Hematopoietic multipotent progenitor cell treated with erythropoietin and hydrocortisone succinate and interleukin-3 and kit ligand, for 17 days (in vitro differentiated cells): ENCODE measurements at regions not wholly inside any gene's neighbourhood (a gene's known extent, or its start where the extent isn't known, plus 50 kb on each side); places are given as distances from the start of the nearest gene placed in this dataset.

ENCODE experiments used
- DNase-seq: peaks from one replicate; pipeline ENCODE4 v3.0.0-alpha.2; 2015; ENCODE audit warnings: low spot score

DNA sequence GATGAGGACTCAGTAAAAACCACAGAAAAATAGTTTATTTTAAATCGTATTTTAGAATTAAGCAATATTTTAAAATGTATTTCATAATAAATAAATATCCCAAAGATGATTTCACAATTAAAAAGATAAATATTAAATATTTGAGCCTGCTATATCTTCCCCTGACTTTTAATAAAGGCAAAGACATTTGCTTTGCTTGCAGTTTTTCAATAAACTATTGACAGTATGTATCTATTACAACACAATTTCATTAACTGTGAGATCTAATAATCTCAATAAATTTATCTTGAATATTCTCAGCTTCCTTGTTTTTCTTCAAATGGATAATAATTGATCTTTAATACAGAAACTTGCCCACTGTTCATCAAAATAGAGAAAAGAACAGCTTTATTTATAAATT lies 186.2 kb upstream of the TARS1 start:
- DNase-seq, result no peak

DNA sequence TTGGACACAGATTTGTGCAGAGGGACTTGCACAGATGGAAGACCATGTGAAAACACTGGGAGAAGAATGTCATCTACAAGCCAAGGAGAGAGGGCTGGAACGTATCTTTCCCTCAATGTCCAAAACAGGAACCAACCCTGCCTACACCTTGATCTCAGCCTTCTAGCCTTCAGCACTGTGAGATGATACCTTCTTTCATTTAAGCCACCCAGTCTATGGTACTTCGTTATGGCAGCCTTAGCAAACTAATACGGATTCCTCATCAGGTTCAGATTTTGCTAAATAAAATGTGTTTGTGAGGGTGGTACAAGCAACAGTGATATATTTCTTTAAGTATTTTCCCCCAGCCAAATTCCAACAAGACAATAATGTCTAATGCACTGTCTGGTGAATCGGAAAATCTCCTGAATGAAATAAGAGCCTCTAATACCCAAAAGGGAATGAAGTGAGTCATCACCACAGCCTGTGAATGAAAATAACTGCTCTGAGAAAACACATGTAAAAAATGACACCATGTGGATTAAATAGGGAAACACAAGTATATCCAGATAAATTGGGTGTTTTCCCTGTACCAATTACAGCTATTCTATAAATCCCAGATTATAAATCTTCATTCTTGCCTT lies 182.8 kb upstream of the TARS1 start:
- DNase-seq, result no peak

DNA sequence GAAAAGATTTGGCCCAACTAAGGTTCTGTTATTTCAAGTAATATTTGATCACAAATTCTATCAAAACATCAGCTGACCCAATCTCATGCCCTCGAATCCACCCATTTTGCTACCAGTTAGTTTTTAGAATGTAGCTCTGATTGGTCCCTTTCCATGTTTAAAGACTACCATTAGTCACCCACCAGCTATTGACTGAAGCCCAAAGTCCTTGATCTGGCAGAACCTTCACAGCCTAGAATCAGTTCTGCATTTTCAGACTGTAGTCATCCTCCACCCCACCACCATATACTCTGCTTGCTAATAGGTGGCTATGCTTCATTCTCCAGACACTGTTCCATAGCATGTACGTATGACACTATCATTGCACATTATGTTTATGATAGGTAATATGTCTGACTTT lies 182.2 kb upstream of the TARS1 start:
- no peak for DNase-seq

DNA sequence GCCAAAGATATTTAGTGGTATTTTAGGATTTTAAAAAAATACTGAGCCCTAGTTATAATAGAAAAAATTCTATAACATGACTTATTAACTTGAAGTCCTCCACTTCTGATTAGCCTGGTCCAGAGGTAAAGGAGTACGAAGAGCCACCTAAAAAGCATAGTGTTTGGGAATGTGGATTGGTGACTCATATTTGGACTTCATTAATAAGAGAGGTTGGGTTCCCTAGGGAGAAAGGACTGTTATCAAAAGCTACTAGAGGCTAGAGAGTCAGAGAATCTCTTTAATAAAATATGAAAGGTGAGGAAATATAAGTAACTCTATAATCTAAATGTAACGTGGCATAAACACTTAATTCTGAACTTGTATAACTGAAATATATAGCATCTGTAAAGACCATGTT lies 180.7 kb upstream of the TARS1 start:
- DNase-seq, result no peak

DNA sequence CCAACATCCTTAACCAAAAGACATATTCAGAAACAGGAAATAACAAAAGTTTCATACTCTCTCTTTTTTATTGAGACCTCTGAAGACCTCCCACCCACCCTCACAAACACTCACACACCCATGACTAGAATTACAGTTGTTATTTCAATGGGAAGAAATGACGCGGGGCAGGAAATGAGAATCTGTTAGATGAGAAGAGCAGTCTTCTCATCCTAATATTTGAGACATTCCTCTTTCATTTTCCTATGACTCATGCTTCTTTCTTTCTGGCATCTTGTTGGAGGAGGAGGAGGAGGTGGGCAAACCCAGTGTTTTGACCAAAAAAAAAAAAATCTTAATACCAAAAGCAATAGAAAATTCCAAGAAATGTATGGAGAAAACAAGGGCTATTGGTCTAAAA lies 179.5 kb upstream of the TARS1 start:
- no peak for DNase-seq

DNA sequence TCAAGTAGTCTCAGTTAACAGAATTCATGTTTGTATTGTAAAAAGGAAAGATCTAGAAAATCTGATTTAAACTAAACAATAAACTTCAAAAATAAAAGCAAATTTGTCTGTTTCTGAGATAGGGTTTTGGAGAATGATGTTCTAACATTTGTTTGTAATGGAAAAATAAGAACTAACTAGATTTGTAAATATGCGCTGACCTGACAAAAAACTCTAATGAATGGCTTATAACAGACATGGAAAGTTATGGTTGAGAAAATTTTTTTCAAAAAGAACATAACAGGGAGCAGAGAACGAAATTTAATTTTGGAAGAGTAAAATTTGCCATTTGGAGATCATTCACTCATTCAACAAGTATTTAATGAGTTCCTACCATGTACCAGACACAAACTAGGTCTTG lies 179.0 kb upstream of the TARS1 start:
- DNase-seq, result no peak

DNA sequence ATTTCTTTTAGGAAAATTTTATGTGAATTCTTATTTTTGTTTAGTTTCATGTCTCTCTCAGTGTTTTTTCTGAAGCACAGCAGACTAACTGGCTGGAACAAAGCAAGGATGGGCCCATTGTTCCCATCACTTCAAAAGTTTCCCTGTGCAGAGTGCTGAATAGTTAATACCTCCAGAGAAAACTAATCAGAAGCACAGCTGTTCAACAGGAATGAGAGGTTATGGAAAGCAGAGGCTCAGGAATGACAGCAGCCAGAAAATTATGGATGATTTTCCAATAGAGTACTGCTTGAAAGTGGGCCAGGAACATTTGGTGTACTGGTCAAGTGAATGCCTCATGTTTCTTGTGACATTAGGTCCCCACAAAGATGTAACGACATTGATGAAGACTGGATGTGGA lies 173.0 kb upstream of the TARS1 start:
- no peak for DNase-seq

DNA sequence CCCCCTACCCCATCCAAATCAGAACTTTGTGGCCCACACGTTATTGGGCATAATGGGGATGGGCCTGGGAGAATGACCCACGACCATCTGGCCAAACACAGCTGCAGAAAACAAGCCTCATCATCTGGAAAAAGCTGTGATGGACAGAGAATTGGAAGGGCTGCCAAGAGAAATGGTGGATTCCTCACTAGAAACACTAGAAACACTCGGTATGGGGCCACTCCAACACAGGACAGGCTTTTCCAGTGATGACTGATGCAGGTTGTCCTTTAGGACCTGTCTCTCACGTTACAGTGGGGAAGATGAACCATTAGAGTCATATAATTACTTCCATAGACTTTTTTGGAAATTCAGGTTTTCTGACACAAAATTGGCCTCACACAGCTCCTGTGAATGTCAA lies 172.4 kb upstream of the TARS1 start:
- DNase-seq, result no peak

DNA sequence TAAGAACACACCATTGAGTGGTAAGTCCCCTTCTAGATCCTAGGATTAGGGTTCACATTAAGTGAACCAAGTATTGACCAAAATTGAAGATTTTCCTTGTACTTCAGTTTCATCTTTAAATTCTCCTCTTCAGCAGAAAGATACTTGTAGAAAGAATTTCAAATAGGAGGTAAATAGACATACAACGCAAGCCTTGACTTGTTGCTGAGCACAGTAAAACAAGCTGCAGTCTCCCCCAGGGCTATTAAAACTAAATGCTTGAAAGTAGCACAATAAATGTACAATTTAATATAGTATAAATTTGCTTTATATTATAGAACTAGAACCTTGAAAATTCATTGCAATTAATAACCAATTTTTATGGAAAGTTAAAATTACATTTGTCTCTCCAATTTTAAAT lies 170.1 kb upstream of the TARS1 start:
- DNase-seq, result no peak

DNA sequence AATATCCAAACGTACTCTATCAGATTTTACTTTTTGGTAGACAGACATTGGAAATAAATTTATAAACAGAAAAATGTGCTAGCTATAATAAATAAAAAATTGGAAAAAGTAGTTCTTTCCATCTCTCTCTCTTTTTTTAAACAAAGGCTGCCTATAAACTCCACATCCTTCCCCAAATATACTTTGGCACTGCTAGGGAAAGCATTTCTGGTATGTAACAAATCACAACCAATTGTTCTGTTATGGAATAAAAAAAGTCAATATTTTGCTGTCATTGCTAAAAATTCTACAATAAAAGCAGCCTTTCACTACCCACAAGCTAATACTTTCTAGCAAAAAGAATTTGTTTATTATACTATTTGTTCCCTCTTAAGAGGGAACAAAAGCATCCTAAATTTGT lies 169.2 kb upstream of the TARS1 start:
- DNase-seq, result no peak

DNA sequence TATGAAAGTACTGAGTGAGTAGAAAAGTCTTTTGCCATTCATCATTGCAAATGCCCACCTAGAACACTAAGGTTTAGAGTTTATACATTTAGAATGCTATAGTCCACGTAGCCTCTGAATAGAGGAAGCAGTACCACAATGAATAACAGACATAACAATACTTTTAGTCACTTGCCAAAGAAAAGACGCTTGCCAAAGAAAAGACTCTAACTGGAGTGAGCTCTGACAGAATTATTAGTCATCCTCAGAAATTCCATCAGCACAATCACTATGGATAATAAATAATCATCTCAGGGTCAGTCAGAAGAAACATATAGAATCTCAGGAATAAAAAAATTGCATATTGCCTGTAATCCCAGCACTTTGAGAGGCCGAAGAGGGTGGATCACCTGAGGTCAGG lies 168.5 kb upstream of the TARS1 start:
- DNase-seq, result no peak

DNA sequence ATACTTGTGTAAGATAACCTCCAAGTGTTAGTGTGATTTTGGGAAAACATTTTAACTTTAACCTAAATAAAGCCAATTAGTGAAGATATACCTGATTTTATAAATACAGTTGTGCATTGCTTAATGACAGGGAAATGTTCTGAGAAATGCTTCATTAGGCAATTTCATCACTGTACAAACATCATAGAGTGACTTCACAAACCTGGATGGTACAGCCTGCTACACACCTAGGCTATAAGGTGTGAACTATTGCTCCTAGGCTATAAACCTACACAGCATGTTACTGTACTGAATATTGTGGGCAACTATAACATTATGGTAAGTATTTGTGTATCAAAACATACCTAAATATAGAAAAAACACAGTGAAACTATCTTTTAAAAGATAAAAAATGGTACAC lies 166.8 kb upstream of the TARS1 start:
- no peak for DNase-seq

DNA sequence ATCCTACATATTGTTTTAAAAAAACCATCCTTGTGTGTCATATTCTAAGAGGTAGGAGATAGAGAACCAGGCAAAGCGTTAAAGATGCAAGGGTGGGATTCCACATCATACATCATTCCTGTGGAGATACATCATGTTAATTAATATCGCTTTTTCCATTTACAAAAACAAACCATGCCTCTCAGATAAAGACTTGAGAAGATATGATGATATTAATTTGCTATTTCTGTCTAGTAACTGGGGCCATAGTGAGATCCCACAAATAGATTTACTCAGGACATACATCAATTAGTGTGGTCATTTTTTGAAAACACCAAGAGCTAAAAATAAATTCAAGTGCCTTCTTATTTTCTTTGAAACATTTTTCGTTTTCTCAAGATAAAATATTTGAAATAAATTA lies 165.4 kb upstream of the TARS1 start:
- DNase-seq, result no peak

DNA sequence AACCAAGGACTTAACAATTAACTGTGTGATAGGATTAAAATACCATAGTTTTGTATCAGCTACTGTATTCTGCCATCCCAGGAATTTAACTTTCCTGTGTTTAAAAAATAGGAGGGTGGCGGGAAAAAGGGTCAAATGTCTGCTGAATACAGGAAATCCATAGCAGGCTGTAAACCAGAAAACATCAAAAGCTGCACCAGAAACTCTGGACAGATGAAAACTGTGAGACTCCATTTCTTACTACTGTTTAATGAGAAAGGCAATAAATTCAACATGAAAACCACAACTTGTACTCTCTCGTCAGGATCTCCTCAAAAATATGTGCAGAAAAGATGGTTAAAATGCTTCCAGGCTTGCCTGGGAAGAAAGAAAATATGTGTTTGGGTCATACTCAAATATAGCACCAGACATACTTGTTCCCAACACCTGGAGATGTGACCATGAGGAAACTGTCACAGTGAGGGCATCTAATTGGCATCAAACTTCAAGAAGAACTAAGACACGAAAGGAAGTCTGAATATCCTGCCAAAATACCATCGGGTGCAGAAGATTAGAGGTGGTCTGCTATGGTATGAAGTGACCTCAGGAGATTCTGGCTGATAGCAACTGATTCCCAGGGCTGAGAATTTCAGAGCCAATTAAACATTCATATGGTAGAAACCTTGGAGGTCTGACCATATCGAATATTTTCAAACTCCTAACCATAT lies 164.7 kb upstream of the TARS1 start:
- DNase-seq, result no peak

DNA sequence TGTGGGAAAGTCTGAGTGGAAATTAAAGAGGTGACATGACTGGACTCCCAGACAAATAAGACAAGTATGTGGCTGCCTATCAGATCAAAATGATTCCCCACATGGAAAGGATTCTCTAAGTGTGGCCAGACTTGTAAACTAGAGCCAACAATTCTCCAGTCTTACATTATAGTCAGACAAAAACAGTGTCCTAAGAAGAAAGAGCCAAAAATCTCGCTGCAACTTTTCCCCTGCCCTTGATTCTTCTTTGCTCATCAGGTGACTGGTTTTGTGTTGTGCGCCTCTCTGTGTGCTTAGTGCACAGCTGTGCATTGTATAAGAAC lies 164.2 kb upstream of the TARS1 start:
- no peak for DNase-seq

DNA sequence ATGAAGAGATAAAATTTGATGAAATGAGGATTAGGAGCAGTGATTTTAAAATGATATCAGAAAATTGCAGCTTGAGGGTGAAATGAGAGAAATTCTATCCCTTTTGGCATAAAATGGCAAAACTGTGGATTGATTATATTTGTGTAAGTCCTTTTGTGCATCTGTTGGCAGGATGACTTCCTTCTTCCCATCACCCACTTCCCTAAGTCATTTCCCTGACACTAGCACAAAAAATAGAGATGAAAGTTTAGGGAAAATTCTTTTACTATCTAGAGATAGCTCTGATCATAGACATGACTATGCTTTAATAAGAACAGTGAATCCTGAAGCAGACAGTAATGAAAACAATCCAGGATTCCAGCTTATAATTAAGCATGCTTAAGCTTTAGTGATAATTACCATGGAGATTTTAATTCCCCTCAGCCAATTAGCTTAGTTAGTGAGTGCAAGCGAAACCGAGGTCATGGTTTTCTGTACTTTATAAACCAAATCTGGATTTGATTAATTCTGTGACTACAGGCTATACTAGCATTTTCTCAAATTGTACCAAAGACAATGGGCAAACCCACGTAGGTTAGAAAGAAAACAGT lies 163.6 kb upstream of the TARS1 start:
- DNase-seq, result no peak

DNA sequence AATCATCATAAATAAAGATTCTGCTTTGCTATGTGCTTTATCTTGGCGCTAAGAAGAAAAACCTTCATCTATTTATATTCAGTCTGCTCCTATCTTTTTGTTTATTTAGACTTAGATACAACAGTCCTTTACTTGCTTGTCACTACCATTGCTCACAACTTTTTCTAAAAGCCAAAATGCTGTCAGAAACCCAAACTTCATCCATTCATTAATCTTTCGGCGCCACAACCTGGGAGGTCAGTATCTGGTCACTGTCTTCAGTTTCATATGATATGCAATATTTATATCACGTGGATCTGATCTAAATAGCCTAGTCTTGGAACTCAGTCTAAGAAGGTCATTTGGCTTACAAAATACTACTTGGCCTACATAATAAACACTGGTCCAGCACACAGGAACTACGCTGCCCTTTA lies 159.3 kb upstream of the TARS1 start:
- DNase-seq, result no peak

DNA sequence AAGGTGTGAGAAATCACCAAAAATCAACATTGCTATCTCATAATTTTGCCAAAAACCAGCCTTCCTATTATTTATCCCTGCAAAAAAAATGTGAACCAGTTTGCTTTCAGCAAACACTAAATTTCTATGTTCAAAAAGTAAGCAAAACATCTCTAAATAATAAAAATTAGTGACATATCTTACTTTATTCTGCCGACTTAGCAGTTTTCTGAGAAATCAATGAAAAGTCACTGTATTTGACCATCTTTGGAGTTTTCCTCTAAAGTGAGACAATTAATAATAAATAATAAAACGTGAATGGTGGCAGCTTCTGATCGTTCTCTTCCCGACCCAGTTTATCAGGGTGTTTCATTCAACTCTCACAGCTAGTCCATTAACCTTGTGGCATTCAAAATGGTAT lies 158.6 kb upstream of the TARS1 start:
- DNase-seq, result no peak

DNA sequence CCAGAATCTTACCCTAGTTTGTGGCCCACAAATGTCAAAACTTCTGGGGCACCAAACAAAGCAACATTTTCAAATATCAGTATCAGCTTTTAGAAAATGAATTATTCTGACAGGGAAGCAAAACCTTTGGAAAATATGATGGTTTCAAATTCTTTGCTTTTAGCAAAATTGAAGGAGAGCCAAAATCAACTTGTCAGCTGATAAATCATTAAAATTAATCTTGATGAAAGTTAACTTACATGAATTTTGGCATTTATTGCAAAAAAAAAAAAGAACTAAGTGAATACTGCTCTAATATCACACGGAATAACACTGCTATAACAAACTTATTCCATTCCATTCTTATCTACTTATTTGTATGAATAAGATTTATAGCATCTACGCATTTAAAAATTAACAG lies 158.1 kb upstream of the TARS1 start:
- no peak for DNase-seq

DNA sequence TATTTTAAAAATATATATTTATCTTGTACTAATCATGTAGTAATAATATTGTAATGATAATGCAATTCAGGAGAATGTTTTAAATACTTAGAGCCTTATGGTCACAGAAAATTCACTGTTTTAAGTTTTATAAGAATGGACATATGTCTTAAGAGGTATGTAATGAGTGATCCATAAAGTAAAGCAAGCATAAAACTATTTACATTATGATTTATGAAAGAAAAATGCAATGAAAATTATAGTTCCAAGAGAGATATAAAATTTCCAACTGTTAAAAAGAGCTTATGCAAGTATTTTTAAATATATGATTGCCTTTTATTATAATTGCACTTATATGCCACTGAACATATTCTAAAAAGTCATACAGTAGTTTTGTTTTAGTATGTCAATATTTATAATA lies 157.5 kb upstream of the TARS1 start:
- DNase-seq, result no peak

DNA sequence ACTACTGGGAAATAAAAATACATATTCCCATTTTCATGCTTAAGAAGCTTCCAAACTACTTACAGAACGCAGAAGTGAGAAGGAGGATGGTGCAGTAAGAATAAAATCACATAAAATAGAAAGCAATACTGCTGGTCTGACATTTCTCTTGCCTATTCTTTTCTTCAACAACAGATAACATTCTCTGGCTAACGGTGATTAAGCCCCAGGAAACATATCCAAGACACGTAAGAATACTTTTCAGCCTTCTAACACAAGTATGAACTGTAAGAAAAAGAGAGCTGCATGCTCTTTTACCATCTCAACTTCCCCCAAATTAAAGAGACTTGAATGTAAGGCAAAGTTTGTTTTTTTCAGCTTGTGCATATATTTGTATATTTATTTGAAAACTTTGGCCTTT lies 156.1 kb upstream of the TARS1 start:
- no peak for DNase-seq

DNA sequence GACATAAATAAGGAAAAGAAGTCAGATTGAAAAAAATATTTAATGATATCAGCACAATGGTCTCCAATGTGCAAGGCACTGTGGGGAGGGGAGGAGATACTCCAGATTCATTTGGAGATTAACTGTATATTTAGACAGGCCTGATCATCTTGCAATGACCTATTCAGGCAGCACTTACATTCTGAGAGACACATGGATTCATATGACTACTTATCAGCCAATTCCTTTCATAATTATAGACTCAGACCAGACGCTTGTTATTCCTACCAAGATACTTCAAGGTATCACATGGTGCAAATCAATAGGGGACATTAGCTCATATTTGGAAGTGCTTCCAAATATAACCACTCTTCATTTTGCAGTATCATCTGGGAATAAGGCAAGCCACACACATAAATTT lies 153.5 kb upstream of the TARS1 start:
- no peak for DNase-seq

DNA sequence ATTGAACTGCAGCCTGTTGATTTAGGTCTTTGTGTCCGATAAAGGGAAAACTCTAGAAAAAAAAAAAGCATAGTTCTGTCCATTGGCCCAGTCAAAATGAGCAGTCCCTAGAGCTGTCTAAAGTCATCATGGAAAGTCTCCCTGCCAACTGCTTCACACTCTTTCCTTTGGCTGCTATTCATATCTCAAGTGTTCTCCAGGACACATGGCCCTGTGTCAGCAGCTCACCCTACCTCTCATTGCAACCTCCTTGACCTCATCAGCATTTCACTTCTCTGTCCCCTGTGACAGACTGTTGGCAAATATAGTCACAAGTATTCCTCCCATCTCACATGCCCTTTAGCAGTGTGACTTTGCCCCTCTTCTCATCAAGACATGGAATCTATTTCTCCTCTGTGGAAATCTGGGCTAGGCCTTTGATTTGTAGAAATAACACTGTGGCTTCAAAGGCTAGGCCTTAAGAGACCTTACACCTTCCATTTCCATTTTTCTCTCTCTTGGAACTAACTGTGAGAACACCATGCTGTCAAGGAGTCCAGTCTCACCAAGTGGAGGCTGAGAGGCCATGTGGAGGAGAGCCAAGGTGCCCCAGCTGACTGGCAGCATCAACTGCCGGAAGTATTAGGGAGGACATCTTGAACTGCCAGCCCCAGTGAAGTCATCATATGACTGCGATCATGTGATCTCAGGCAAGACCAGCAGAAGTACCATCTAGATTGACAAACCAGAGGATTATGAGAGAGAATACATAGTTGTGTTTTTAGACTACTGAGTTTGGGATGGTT lies 149.4 kb upstream of the TARS1 start:
- no peak for DNase-seq
